ENCODE measurements at regions not wholly inside any gene's neighbourhood (a gene's known extent, or its start where the extent isn't known, plus 50 kb on each side); places are given as distances from the start of the nearest gene placed in this dataset.

GRCh38 chrX:40358994-40359393 is 221.8 kb upstream of the ATP6AP2 start:
- CTCF ChIA-PET, result no interaction called here
- FAIRE-seq, result no peak
- dilution Hi-C loops (cut with MboI; ENCODE audit: extremely low pct_ligation_motif_present, low sequenced_read_pairs) (no loop called here), intact Hi-C loops (cut with micrococcal nuclease) (no loop called here)
- Histone ChIP-seq H3K4me3 (replicated peaks in 1 of 3; ENCODE audit: insufficient read depth in 1 of 3, low read depth in 1 of 3, low read length in 3 of 3) (no peak overlapping the region), H3K27me3 (ENCODE audit: control insufficient read depth in 2 of 2, insufficient read depth in 2 of 2, low read length in 2 of 2) (no peaks in the 10 kb centered on the region), H3K9ac (replicated peaks; ENCODE audit: extremely low read depth, insufficient read depth, low read length) (no peak overlapping the region), H3K4me1 (ENCODE audit: control insufficient read depth, extremely low read depth, insufficient read depth, low read length) (no peaks in the 10 kb centered on the region), H2AFZ (ENCODE audit: low read depth, low read length) (no peak overlapping the region), H3K4me2 (ENCODE audit: insufficient read depth, low read length) (no peak overlapping the region), H3K79me2 (ENCODE audit: control insufficient read depth, insufficient read depth, low read length) (no peaks in the 10 kb centered on the region), H3K9me3 (replicated peaks; ENCODE audit: control insufficient read depth, insufficient read depth, low read length) (no peaks in the 10 kb centered on the region), H3K36me3 (ENCODE audit: control insufficient read depth in 2 of 2, extremely low read depth in 1 of 2, insufficient read depth in 2 of 2, low read length in 2 of 2) (no peaks in the 10 kb centered on the region), H3K27ac (ENCODE audit: insufficient read depth, low read depth, low read length) (no peak overlapping the region), H3K9me1 (replicated peaks; ENCODE audit: control insufficient read depth, extremely low read depth, insufficient read depth, low read length) (no peaks in the 10 kb centered on the region), H4K20me1 (replicated peaks; ENCODE audit: control insufficient read depth, extremely low read depth, insufficient read depth, low read length) (no peaks in the 10 kb centered on the region)
- DNase-seq (ENCODE audit: low read depth, low spot score), result no peak
- TF ChIP-seq CTCF (IDR thresholded peaks at IDR 0.05; ENCODE audit: extremely low read depth in 1 of 2, insufficient read depth in 1 of 2, low read depth in 1 of 2, low read length in 2 of 2), result no peak
- no peak for TF ChIP-seq GATA2 (IDR thresholded peaks at IDR 0.05; ENCODE audit: insufficient read depth, insufficient read length, low read depth, low read length)
- POLR2A ChIA-PET, result no interaction called here
- BruUV-seq (replicated peaks), result no TSS peak

GRCh38 chrX:40349251-40349650 is 231.5 kb upstream of the ATP6AP2 start:
- dilution Hi-C loops (cut with MboI; ENCODE audit: extremely low pct_ligation_motif_present, low sequenced_read_pairs), result no loop called here
- DNase-seq (ENCODE audit: low read depth, low spot score) (no peak), FAIRE-seq (no peak)
- no peak overlapping the region for H3K4me2 ChIP-seq (ENCODE audit: insufficient read depth, low read length)
- TF ChIP-seq POLR2A (IDR thresholded peaks at IDR 0.05; ENCODE audit: low read depth, low read length), result no peak
- no peak for TF ChIP-seq GATA2 (IDR thresholded peaks at IDR 0.05; ENCODE audit: insufficient read depth, insufficient read length, low read depth, low read length)
- TF ChIP-seq EZH2 (IDR thresholded peaks at IDR 0.05; ENCODE audit: borderline replicate concordance, low read depth, low read length, severe bottlenecking), result no peak
- no peak for TF ChIP-seq MAX (IDR thresholded peaks at IDR 0.05; ENCODE audit: insufficient read depth, insufficient read length)
- no peak for TF ChIP-seq FOS (IDR thresholded peaks at IDR 0.05; ENCODE audit: borderline replicate concordance, insufficient read depth, low read length)
- no peak for TF ChIP-seq CTCF (IDR thresholded peaks at IDR 0.05; ENCODE audit: extremely low read depth in 1 of 2, insufficient read depth in 1 of 2, low read depth in 1 of 2, low read length in 2 of 2)
- TF ChIP-seq JUN (IDR thresholded peaks at IDR 0.05; ENCODE audit: borderline replicate concordance, insufficient read depth, insufficient read length, low read depth), result no peak
- no peak for TF ChIP-seq POLR2AphosphoS5 (IDR thresholded peaks at IDR 0.05; ENCODE audit: insufficient read depth, low read depth, low read length)
- no peak for TF ChIP-seq MYC (IDR thresholded peaks at IDR 0.05; ENCODE audit: low read depth, low read length)
- H3K36me3 ChIP-seq (ENCODE audit: control insufficient read depth in 2 of 2, extremely low read depth in 1 of 2, insufficient read depth in 2 of 2, low read length in 2 of 2), result no peaks in the 10 kb centered on the region
- no peaks in the 10 kb centered on the region for H3K79me2 ChIP-seq (ENCODE audit: control insufficient read depth, insufficient read depth, low read length)
- no TSS peak for BruUV-seq (replicated peaks)
- no peak overlapping the region for H2AFZ ChIP-seq (ENCODE audit: low read depth, low read length)
- intact Hi-C loops (cut with micrococcal nuclease), result no loop called here
- H3K9ac ChIP-seq (replicated peaks; ENCODE audit: extremely low read depth, insufficient read depth, low read length), result no peak overlapping the region
- H3K27ac ChIP-seq (ENCODE audit: insufficient read depth, low read depth, low read length), result no peak overlapping the region
- H3K9me3 ChIP-seq (replicated peaks; ENCODE audit: control insufficient read depth, insufficient read depth, low read length), result no peaks in the 10 kb centered on the region
- no peaks in the 10 kb centered on the region for H3K9me1 ChIP-seq (replicated peaks; ENCODE audit: control insufficient read depth, extremely low read depth, insufficient read depth, low read length)
- no peak overlapping the region for H3K4me3 ChIP-seq (replicated peaks in 1 of 3; ENCODE audit: insufficient read depth in 1 of 3, low read depth in 1 of 3, low read length in 3 of 3)
- ChIA-PET CTCF (no interaction called here), POLR2A (no interaction called here)
- no peaks in the 10 kb centered on the region for H3K27me3 ChIP-seq (ENCODE audit: control insufficient read depth in 2 of 2, insufficient read depth in 2 of 2, low read length in 2 of 2)
- H4K20me1 ChIP-seq (replicated peaks; ENCODE audit: control insufficient read depth, extremely low read depth, insufficient read depth, low read length), result no peaks in the 10 kb centered on the region
- no peaks in the 10 kb centered on the region for H3K4me1 ChIP-seq (ENCODE audit: control insufficient read depth, extremely low read depth, insufficient read depth, low read length)

Measured in endothelial cell of umbilical vein (primary cell).